CD4-positive, alpha-beta T cell (primary cell): ENCODE measurements at regions not wholly inside any gene's neighbourhood (a gene's known extent, or its start where the extent isn't known, plus 50 kb on each side); places are given as distances from the start of the nearest gene placed in this dataset.

ENCODE experiments used
- ATAC-seq: fragments of 200-7000 bp; cut with Tn5 transposase; one replicate; pipeline ENCODE4 v1.10.0; 2022; ENCODE audit warnings: mild to moderate bottlenecking; ENCODE audit not compliant: poor library complexity
- CTCF ChIA-PET: fragments of 350-600 bp; sonication (Branson Sonifier 250); formaldehyde crosslinking; loops from one replicate; lab custom pipeline; 2021; ENCODE audit warnings: antibody characterized with exemption, inconsistent platforms; lab: Charles Lee
- POLR2A ChIA-PET: fragments of 350-600 bp; sonication (Branson Sonifier 250); formaldehyde crosslinking; loops from one replicate; lab custom pipeline; 2021; ENCODE audit warnings: antibody characterized with exemption, inconsistent platforms; lab: Charles Lee
- DNase-seq, 14 experiments: peaks; one replicate each; pipeline ENCODE4 v3.0.0-alpha.2; 2013 to 2020; ENCODE audit warnings: mixed read lengths in 2 of 14
- H3K27ac ChIP-seq, 2 donors: one replicate each; pipeline versions ENCODE4 v1.5.1 to v1.7.0; 2013; ENCODE audit warnings: low read length in 2 of 2, low read depth in 1 of 2, mild to moderate bottlenecking in 1 of 2
- H3K27me3 ChIP-seq, 2 experiments: 1 replicate in 1 of 2; 2 replicates in 1 of 2; pipeline versions ENCODE4 v1.6.1 to v1.7.0; 2013; ENCODE audit warnings: low read length in 2 of 2, control low read depth in 1 of 2, mild to moderate bottlenecking in 1 of 2, moderate library complexity in 1 of 2; ENCODE audit not compliant: insufficient read depth in 2 of 2, control insufficient read depth in 1 of 2
- H3K36me3 ChIP-seq: one replicate; pipeline ENCODE4 v1.6.1; 2013; ENCODE audit warnings: low read length, control low read depth; ENCODE audit not compliant: insufficient read depth
- H3K4me1 ChIP-seq: one replicate; pipeline ENCODE4 v1.6.1; 2013; ENCODE audit warnings: low read length, control low read depth; ENCODE audit not compliant: insufficient read depth
- H3K4me3 ChIP-seq: one replicate; pipeline ENCODE4 v1.5.1; 2013; ENCODE audit warnings: mild to moderate bottlenecking, low read length, moderate library complexity
- H3K9me3 ChIP-seq, 2 experiments: 1 replicate in 1 of 2; 2 replicates in 1 of 2; pipeline versions ENCODE4 v1.6.1 to v1.7.0; 2013; ENCODE audit warnings: low read length in 2 of 2, mild to moderate bottlenecking in 2 of 2, control low read depth in 1 of 2, moderate library complexity in 1 of 2; ENCODE audit not compliant: control insufficient read depth in 1 of 2, insufficient read depth in 1 of 2
- H3K27ac Mint-ChIP-seq: one replicate; pipeline ENCODE4 v1.8.0; 2020; ENCODE audit warnings: mixed read lengths
- H3K27me3 Mint-ChIP-seq: one replicate; pipeline ENCODE4 v1.8.0; 2021; ENCODE audit warnings: mixed read lengths
- H3K36me3 Mint-ChIP-seq: one replicate; pipeline ENCODE4 v1.8.0; 2021; ENCODE audit warnings: low read depth, mixed read lengths
- H3K4me1 Mint-ChIP-seq: one replicate; pipeline ENCODE4 v1.8.0; 2021; ENCODE audit warnings: low read depth, mixed read lengths
- H3K4me3 Mint-ChIP-seq: one replicate; pipeline ENCODE4 v1.8.0; 2020; ENCODE audit warnings: mild to moderate bottlenecking, mixed read lengths
- H3K9me3 Mint-ChIP-seq: one replicate; pipeline ENCODE4 v1.8.0; 2020; ENCODE audit warnings: mixed read lengths
- CTCF ChIP-seq: fragments of 200-600 bp; IDR thresholded peaks from one replicate; pipeline ENCODE4 v1.8.0; 2022; ENCODE audit warnings: antibody characterized with exemption, mild to moderate bottlenecking
- intact Hi-C, 2 experiments: fragments of 100-400 bp; cut with DNase I in 1 of 2; cut with micrococcal nuclease in 1 of 2; formaldehyde crosslinking; loops; one replicate each; pipeline versions ENCODE4 v1.15.1 to v1.9.0; 2023 to 2025; cut with DNase I, micrococcal nuclease

- Histone ChIP-seq H3K27ac (no peak overlapping the region), H3K4me3 (no peak overlapping the region), H3K36me3 (no peaks in the 10 kb centered on the region), H3K27me3 (no peaks in the 10 kb centered on the region), H3K9me3 (no peaks in the 10 kb centered on the region), H3K4me1 (no peaks in the 10 kb centered on the region)
- intact Hi-C loops = no loop called here
- Mint-ChIP-seq H3K4me1 (no peaks in the 10 kb centered on the region), H3K36me3 (no peaks in the 10 kb centered on the region), H3K27me3 (peaks cover 7% of the 10 kb centered on the region), H3K27ac (no peak overlapping the region), H3K9me3 (peaks cover 7% of the 10 kb centered on the region), H3K4me3 (no peak overlapping the region)
- DNase-seq (no peak), ATAC-seq (no peak)
- ChIA-PET CTCF (no interaction called here), POLR2A (no interaction called here)
- TF ChIP-seq CTCF = no peak
These were observed 225.0 kb downstream of the HRH4 start for GRCh38 chr18:24685254-24685959.

DNA sequence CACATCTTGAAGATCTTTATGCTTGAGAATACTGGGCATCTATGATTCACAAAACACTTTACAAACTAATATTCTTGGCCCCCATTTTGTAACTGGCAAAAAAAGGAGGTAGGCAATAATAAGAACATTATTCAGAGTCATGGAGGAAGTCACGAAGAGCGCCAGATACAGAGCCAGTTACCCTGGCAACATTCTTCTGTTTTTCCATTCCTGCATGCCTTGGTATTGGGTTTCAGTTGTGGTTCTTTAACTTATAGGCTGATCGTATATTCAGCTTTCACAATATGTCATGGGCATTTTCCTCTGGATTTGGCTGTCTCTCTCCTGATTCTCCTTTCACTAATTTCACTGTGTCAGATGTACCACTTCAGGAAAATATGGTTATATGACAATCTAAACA lies 234.7 kb downstream of the HRH4 start:
- H3K36me3 ChIP-seq = no peaks in the 10 kb centered on the region
- POLR2A ChIA-PET = no interaction called here
- no peak overlapping the region for H3K4me3 Mint-ChIP-seq

DNA sequence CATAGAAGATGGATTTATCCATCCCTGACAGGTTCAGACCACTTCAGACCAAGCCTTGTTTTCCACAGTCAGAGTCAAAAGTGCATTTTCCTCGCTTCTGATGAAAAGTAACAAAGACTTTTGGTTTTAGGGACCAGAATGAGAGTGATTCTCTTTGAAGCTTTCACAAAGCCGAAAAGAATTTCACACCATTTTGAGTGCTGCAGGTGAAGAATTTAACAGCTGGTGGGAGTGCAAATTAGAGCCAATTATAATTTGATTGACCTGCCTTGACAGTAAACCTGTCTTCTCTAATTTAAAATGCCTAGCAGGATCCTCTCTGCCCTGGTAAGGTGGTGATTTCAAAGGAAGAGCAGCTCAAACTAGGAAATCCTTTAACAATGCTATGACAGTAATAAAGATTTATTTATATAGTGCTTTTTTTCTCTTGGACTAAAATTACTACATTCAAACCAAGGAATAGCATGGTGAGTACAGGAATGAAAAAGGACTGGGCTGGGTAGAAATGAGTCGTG lies 241.6 kb downstream of the HRH4 start:
- H3K36me3 Mint-ChIP-seq = no peaks in the 10 kb centered on the region
- H3K27me3 Mint-ChIP-seq = peaks cover 38% of the 10 kb centered on the region
- H3K4me3 Mint-ChIP-seq = no peak overlapping the region
- H3K4me1 ChIP-seq = no peaks in the 10 kb centered on the region
- intact Hi-C loops = no loop called here
- DNase-seq = no peak
- no peak overlapping the region for H3K27ac ChIP-seq
- no peak overlapping the region for H3K27ac Mint-ChIP-seq
- peaks cover 0 to 5% of the 10 kb centered on the region in 2 experiments for H3K27me3 ChIP-seq
- H3K4me1 Mint-ChIP-seq = no peaks in the 10 kb centered on the region
- no peaks in the 10 kb centered on the region for H3K9me3 ChIP-seq
- POLR2A ChIA-PET = no interaction called here
- ATAC-seq = no peak
- no peaks in the 10 kb centered on the region for H3K9me3 Mint-ChIP-seq
- no peak for TF ChIP-seq CTCF
- CTCF ChIA-PET = no interaction called here
- H3K4me3 ChIP-seq = no peak overlapping the region
- no peaks in the 10 kb centered on the region for H3K36me3 ChIP-seq

More for the DNA sequence above, 234.7 kb downstream of the HRH4 start:
- H3K9me3 Mint-ChIP-seq = peaks cover 15% of the 10 kb centered on the region
- no peaks in the 10 kb centered on the region for H3K4me1 Mint-ChIP-seq
- TF ChIP-seq CTCF = no peak
- peaks cover 42% of the 10 kb centered on the region for H3K27me3 Mint-ChIP-seq
- peaks cover 0 to 2% of the 10 kb centered on the region in 2 experiments for H3K27me3 ChIP-seq
- no peak overlapping the region for H3K4me3 ChIP-seq
- CTCF ChIA-PET = no interaction called here
- intact Hi-C loops = no loop called here
- no peak overlapping the region for H3K27ac ChIP-seq
- H3K9me3 ChIP-seq = peaks cover 0 to 7% of the 10 kb centered on the region in 2 experiments
- ATAC-seq (no peak), DNase-seq (no peak)
- H3K36me3 Mint-ChIP-seq = no peaks in the 10 kb centered on the region
- H3K27ac Mint-ChIP-seq = no peak overlapping the region
- no peaks in the 10 kb centered on the region for H3K4me1 ChIP-seq
